Panc1 (cell line): ENCODE measurements at regions not wholly inside any gene's neighbourhood (a gene's known extent, or its start where the extent isn't known, plus 50 kb on each side); places are given as distances from the start of the nearest gene placed in this dataset.

Source experiments
- ATAC-seq: fragments of 200-7000 bp; cut with Tn5 transposase; 2 replicates; pipeline ENCODE4 v1.9.1; 2020; ENCODE audit warnings: mild to moderate bottlenecking, moderate library complexity
- BruUV-seq: library from RNA; stranded (reverse); fragments of 400-500 nt; replicated peaks from 2 replicates; lab custom pipeline; 2021; lab: Mats Ljungman, UMichigan
- CTCF ChIA-PET: fragments of 300-600 bp; sonication (Branson Sonifier 250); formaldehyde crosslinking; loops from one replicate; lab custom pipeline; 2022; ENCODE audit warnings: antibody characterized with exemption; lab: Charles Lee
- POLR2A ChIA-PET: fragments of 300-600 bp; sonication (Branson Sonifier 250); formaldehyde crosslinking; loops from one replicate; lab custom pipeline; 2022; ENCODE audit warnings: antibody characterized with exemption; lab: Charles Lee
- DNase-seq: peaks from one replicate; pipeline ENCODE4 v3.0.0-alpha.2; 2010; ENCODE audit warnings: low read depth, low spot score
- H3K27ac ChIP-seq: 2 replicates; pipeline ENCODE4 v1.5.1; 2011; ENCODE audit warnings: mild to moderate bottlenecking, low read length, inconsistent platforms
- H3K27me3 ChIP-seq: fragments of 200-500 bp; sonication (Bioruptor generic); 2 replicates; pipeline ENCODE4 v1.6.0; 2014; ENCODE audit warnings: low read length, inconsistent platforms; ENCODE audit not compliant: control insufficient read depth, insufficient read depth
- H3K36me3 ChIP-seq: fragments of 200-500 bp; sonication (Bioruptor generic); 2 replicates; pipeline ENCODE4 v1.5.1; 2014; ENCODE audit warnings: inconsistent platforms, mild to moderate bottlenecking, low read length, moderate library complexity; ENCODE audit not compliant: control insufficient read depth, insufficient read depth
- H3K4me1 ChIP-seq: 2 replicates; pipeline ENCODE4 v1.5.1; 2011; ENCODE audit warnings: inconsistent platforms, mild to moderate bottlenecking, low read length, moderate library complexity; ENCODE audit not compliant: control insufficient read depth, insufficient read depth
- H3K4me3 ChIP-seq, 2 experiments: 2 replicates each; pipeline ENCODE4 v1.5.1; 2011 to 2012; ENCODE audit warnings: low read depth in 2 of 2, low read length in 2 of 2, mild to moderate bottlenecking in 2 of 2, inconsistent platforms in 1 of 2, moderate library complexity in 1 of 2
- H3K9me3 ChIP-seq: fragments of 200-500 bp; sonication (Bioruptor generic); 2 replicates; pipeline ENCODE4 v1.5.1; 2014; ENCODE audit warnings: low read depth, mild to moderate bottlenecking, inconsistent platforms, low read length, moderate library complexity; ENCODE audit not compliant: control insufficient read depth, insufficient read depth
- POLR2AphosphoS5 ChIP-seq: IDR thresholded peaks from 2 replicates; pipeline ENCODE4 v1.6.1; 2012; ENCODE audit warnings: mild to moderate bottlenecking, low read depth, low read length, moderate library complexity
- SIN3A ChIP-seq: IDR thresholded peaks from 2 replicates; pipeline ENCODE4 v1.6.1; 2012; ENCODE audit warnings: low read depth, mild to moderate bottlenecking, low read length, moderate library complexity, borderline replicate concordance; ENCODE audit not compliant: insufficient read depth
- TCF7L2 ChIP-seq: IDR thresholded peaks from 2 replicates; pipeline ENCODE4 v1.6.1; 2011; ENCODE audit warnings: mild to moderate bottlenecking, low read depth, low read length, inconsistent platforms
- in situ Hi-C: cut with HindIII; loops from 2 replicates; pipeline ENCODE4 v1.10.0; 2016; ENCODE audit warnings: low sequenced_read_pairs, low pct_unique_long_range_greater_than_20kb
- intact Hi-C: fragments of 100-400 bp; cut with micrococcal nuclease; formaldehyde crosslinking; loops from one replicate; pipeline ENCODE4 v1.10.0; 2022; ENCODE audit not compliant: unreplicated experiment
- TF ChIP-seq, protein P1 (sequence below): fragments of 450-650 bp; IDR thresholded peaks from 2 replicates; pipeline ENCODE4 v1.5.1; 2017; ENCODE audit warnings: mild to moderate bottlenecking
- TF ChIP-seq, protein P2 (sequence below), 2 experiments: IDR thresholded peaks; 2 replicates each; pipeline ENCODE4 v1.6.1; 2011 to 2012; ENCODE audit warnings: low read depth in 2 of 2, control low read depth in 1 of 2, low read length in 1 of 2, mild to moderate bottlenecking in 1 of 2, moderate library complexity in 1 of 2; ENCODE audit not compliant: insufficient read depth in 1 of 2

DNA sequence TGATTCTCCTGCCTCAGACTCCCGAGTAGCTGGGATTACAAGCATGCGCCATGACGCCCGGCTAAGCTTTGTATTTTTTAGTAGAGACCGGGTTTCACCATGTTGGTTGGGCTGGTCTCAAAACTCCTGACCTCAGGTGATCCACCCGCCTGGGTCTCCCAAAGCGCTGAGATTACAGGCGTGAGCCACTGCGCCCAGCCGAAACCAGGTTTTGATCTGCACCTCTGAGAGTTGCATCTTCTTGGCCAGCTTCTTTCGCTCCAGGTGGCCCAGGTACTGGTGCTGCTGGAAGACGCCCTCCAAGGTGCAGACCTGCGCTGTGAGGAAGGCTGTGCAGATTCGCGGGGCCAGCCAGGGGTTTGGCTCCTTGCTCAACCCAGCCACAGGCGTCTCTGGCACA, 275.4 kb upstream of the LRRC3B start:
- H3K9me3 ChIP-seq = no peaks in the 10 kb centered on the region
- CTCF ChIA-PET = no interaction called here
- H3K27ac ChIP-seq = no peak overlapping the region
- TF ChIP-seq, protein P1, sequence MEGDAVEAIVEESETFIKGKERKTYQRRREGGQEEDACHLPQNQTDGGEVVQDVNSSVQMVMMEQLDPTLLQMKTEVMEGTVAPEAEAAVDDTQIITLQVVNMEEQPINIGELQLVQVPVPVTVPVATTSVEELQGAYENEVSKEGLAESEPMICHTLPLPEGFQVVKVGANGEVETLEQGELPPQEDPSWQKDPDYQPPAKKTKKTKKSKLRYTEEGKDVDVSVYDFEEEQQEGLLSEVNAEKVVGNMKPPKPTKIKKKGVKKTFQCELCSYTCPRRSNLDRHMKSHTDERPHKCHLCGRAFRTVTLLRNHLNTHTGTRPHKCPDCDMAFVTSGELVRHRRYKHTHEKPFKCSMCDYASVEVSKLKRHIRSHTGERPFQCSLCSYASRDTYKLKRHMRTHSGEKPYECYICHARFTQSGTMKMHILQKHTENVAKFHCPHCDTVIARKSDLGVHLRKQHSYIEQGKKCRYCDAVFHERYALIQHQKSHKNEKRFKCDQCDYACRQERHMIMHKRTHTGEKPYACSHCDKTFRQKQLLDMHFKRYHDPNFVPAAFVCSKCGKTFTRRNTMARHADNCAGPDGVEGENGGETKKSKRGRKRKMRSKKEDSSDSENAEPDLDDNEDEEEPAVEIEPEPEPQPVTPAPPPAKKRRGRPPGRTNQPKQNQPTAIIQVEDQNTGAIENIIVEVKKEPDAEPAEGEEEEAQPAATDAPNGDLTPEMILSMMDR = no peak
- no peak for TF ChIP-seq TCF7L2
- TF ChIP-seq, protein P2, sequence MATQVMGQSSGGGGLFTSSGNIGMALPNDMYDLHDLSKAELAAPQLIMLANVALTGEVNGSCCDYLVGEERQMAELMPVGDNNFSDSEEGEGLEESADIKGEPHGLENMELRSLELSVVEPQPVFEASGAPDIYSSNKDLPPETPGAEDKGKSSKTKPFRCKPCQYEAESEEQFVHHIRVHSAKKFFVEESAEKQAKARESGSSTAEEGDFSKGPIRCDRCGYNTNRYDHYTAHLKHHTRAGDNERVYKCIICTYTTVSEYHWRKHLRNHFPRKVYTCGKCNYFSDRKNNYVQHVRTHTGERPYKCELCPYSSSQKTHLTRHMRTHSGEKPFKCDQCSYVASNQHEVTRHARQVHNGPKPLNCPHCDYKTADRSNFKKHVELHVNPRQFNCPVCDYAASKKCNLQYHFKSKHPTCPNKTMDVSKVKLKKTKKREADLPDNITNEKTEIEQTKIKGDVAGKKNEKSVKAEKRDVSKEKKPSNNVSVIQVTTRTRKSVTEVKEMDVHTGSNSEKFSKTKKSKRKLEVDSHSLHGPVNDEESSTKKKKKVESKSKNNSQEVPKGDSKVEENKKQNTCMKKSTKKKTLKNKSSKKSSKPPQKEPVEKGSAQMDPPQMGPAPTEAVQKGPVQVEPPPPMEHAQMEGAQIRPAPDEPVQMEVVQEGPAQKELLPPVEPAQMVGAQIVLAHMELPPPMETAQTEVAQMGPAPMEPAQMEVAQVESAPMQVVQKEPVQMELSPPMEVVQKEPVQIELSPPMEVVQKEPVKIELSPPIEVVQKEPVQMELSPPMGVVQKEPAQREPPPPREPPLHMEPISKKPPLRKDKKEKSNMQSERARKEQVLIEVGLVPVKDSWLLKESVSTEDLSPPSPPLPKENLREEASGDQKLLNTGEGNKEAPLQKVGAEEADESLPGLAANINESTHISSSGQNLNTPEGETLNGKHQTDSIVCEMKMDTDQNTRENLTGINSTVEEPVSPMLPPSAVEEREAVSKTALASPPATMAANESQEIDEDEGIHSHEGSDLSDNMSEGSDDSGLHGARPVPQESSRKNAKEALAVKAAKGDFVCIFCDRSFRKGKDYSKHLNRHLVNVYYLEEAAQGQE (IDR thresholded peaks at IDR 0.05; ENCODE audit: insufficient read depth in 1 of 2, low read depth in 2 of 2, low read length in 1 of 2) = no peak
- no peak for TF ChIP-seq POLR2AphosphoS5
- no peak for TF ChIP-seq SIN3A
- H3K27me3 ChIP-seq = no peaks in the 10 kb centered on the region
- ATAC-seq (no peak), DNase-seq (no peak)
- H3K4me1 ChIP-seq = no peaks in the 10 kb centered on the region
- no peaks in the 10 kb centered on the region for H3K36me3 ChIP-seq
- in situ Hi-C loops (no loop called here), intact Hi-C loops (no loop called here)
- H3K4me3 ChIP-seq = no peak overlapping the region
- no TSS peak for BruUV-seq
- POLR2A ChIA-PET = no interaction called here

DNA sequence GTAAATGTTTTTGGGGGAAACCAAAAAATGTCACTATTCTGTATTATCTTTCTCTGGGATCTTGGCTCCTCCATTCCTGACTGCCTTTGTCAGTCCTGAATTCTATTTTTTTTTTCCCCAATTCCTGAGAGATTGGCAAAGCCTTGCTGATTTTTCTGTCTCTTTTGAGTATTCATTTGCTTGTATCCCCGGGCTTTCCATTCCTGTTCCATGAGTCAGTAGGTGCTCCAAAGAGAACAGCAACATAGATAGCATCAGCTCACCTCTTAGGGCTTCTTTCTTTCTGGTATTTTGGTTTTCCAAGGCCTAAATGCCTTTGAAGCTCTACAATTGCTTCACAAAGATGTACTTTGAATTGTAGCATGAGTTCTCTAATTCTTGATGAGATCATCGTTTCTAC, 271.7 kb upstream of the LRRC3B start:
- TF ChIP-seq TCF7L2 = no peak
- TF ChIP-seq POLR2AphosphoS5 = no peak
- TF ChIP-seq, protein P1 = no peak
- TF ChIP-seq SIN3A = no peak
- TF ChIP-seq, protein P2 (IDR thresholded peaks at IDR 0.05; ENCODE audit: insufficient read depth in 1 of 2, low read depth in 2 of 2, low read length in 1 of 2) = no peak
- no peaks in the 10 kb centered on the region for H3K36me3 ChIP-seq
- DNase-seq (no peak), ATAC-seq (no peak)
- no peaks in the 10 kb centered on the region for H3K4me1 ChIP-seq
- H3K27me3 ChIP-seq = no peaks in the 10 kb centered on the region
- H3K4me3 ChIP-seq = no peak overlapping the region
- intact Hi-C loops (no loop called here), in situ Hi-C loops (no loop called here)
- ChIA-PET POLR2A (no interaction called here), CTCF (no interaction called here)
- H3K27ac ChIP-seq = no peak overlapping the region
- H3K9me3 ChIP-seq = no peaks in the 10 kb centered on the region
- no TSS peak for BruUV-seq
